Activated T-helper 1 cell treated with anti-CD3 and anti-CD28 coated beads, Interleukin-2, amount 50 U/mL, for 16 hours (primary cell): ENCODE measurements at regions not wholly inside any gene's neighbourhood (a gene's known extent, or its start where the extent isn't known, plus 50 kb on each side); places are given as distances from the start of the nearest gene placed in this dataset.

Source experiments
- DNase-seq, 2 donors: peaks; one replicate each; pipeline ENCODE4 v3.0.0-alpha.2; 2020; ENCODE audit warnings: low read depth in 1 of 2, low spot score in 1 of 2

- DNase-seq = no peak
These were observed 121.1 kb upstream of the PDE1C start for GRCh38 chr7:32191305-32191704.

GRCh38 chr7:32179567-32179966 is 109.4 kb upstream of the PDE1C start:
- no peak for DNase-seq

- no peak for DNase-seq
These were observed 108.6 kb upstream of the PDE1C start for GRCh38 chr7:32178677-32179366.

GRCh38 chr7:32177232-32177631 is 107.0 kb upstream of the PDE1C start:
- no peak for DNase-seq

GRCh38 chr7:32175099-32175498 is 104.9 kb upstream of the PDE1C start:
- DNase-seq = no peak

- no peak for DNase-seq
These were observed 101.0 kb upstream of the PDE1C start for GRCh38 chr7:32171248-32171647.

- DNase-seq = no peak
These were observed 100.6 kb upstream of the PDE1C start for GRCh38 chr7:32170838-32171237.

GRCh38 chr7:32169228-32169627 is 99.0 kb upstream of the PDE1C start:
- DNase-seq = no peak

GRCh38 chr7:32167815-32168214 is 97.6 kb upstream of the PDE1C start:
- DNase-seq = no peak

- DNase-seq = no peak
These were observed 97.0 kb upstream of the PDE1C start for GRCh38 chr7:32167256-32167655.

GRCh38 chr7:32164341-32164996 is 94.3 kb upstream of the PDE1C start:
- no peak for DNase-seq

- DNase-seq = no peak
These were observed 93.7 kb upstream of the PDE1C start for GRCh38 chr7:32163896-32164295.

- DNase-seq = no peak
These were observed 93.1 kb upstream of the PDE1C start for GRCh38 chr7:32163141-32163806.

- no peak for DNase-seq
These were observed 91.5 kb upstream of the PDE1C start for GRCh38 chr7:32161708-32162107.

GRCh38 chr7:32158751-32159745 is 88.8 kb upstream of the PDE1C start:
- no peak for DNase-seq

- no peak for DNase-seq
These were observed 87.9 kb upstream of the PDE1C start for GRCh38 chr7:32158076-32158475.

- no peak for DNase-seq
These were observed 85.5 kb upstream of the PDE1C start for GRCh38 chr7:32155712-32156111.

GRCh38 chr7:32154797-32155196 is 84.6 kb upstream of the PDE1C start:
- no peak for DNase-seq

- no peak for DNase-seq
These were observed 82.8 kb upstream of the PDE1C start for GRCh38 chr7:32153006-32153405.

GRCh38 chr7:32152576-32152975 is 82.4 kb upstream of the PDE1C start:
- DNase-seq = no peak

- DNase-seq = no peak
These were observed 80.4 kb upstream of the PDE1C start for GRCh38 chr7:32150589-32150988.
